H1 (cell line): ENCODE measurements at regions not wholly inside any gene's neighbourhood (a gene's known extent, or its start where the extent isn't known, plus 50 kb on each side); places are given as distances from the start of the nearest gene placed in this dataset.

ENCODE experiments used
- CTCF ChIA-PET: fragments of 300-600 bp; sonication (Branson Sonifier 250); formaldehyde crosslinking; loops from one replicate; lab custom pipeline; 2021; ENCODE audit not compliant: partially characterized antibody; lab: Charles Lee
- POLR2A ChIA-PET: fragments of 300-600 bp; sonication (Branson Sonifier 250); formaldehyde crosslinking; loops from one replicate; lab custom pipeline; 2021; ENCODE audit warnings: inconsistent platforms; ENCODE audit not compliant: partially characterized antibody; lab: Charles Lee
- DNase-seq, 2 experiments: peaks; one replicate each; pipeline versions ENCODE4 v3.0.0 to v3.0.0-alpha.2; 2010 to 2022; ENCODE audit warnings: low spot score in 2 of 2, low read depth in 1 of 2, mixed read lengths in 1 of 2
- FAIRE-seq: peaks from 2 replicates; lab custom pipeline; 2011; peaks lifted over from hg19 to GRCh38; lab: Jason Lieb, UNC
- H2AFZ ChIP-seq: 2 replicates; pipeline ENCODE4 v1.8.1; 2012; ENCODE audit warnings: low read length, inconsistent platforms
- H2AK5ac ChIP-seq: 2 replicates; pipeline ENCODE4 v1.6.1; 2013; ENCODE audit warnings: low read depth, low read length
- H2BK120ac ChIP-seq: replicated peaks from 2 replicates; pipeline ENCODE3; 2013; ENCODE audit warnings: low read depth, low read length, inconsistent platforms
- H2BK12ac ChIP-seq: 2 replicates; pipeline ENCODE4 v1.6.1; 2013; ENCODE audit warnings: low read depth, low read length
- H2BK15ac ChIP-seq: 2 replicates; pipeline ENCODE4 v1.6.1; 2013; ENCODE audit warnings: low read length
- H2BK20ac ChIP-seq: 2 replicates; pipeline ENCODE4 v1.6.1; 2013; ENCODE audit warnings: low read length
- H2BK5ac ChIP-seq: 2 replicates; pipeline ENCODE4 v1.6.1; 2013; ENCODE audit warnings: low read depth, low read length
- H3K14ac ChIP-seq: 2 replicates; pipeline ENCODE4 v1.6.1; 2013; ENCODE audit warnings: inconsistent platforms; ENCODE audit not compliant: insufficient read length
- H3K18ac ChIP-seq: 2 replicates; pipeline ENCODE4 v1.6.1; 2013; ENCODE audit warnings: low read length; ENCODE audit errors: extremely low read depth
- H3K23ac ChIP-seq: 2 replicates; pipeline ENCODE4 v1.6.1; 2013; ENCODE audit warnings: inconsistent platforms; ENCODE audit not compliant: insufficient read length
- H3K23me2 ChIP-seq: 2 replicates; pipeline ENCODE4 v1.6.1; 2013; ENCODE audit warnings: low read depth, low read length
- H3K27ac ChIP-seq: 2 replicates; pipeline ENCODE4 v1.6.1; 2011; ENCODE audit warnings: low read depth, low read length, inconsistent platforms
- H3K27me3 ChIP-seq, 4 experiments: replicated peaks in 1 of 4; 1 replicate in 1 of 4; 2 replicates in 3 of 4; pipeline versions ENCODE4 v1.6.1 to v1.8.1; 2011 to 2013; ENCODE audit warnings: low read length in 3 of 4, mild to moderate bottlenecking in 3 of 4, inconsistent platforms in 2 of 4, mixed read lengths in 2 of 4, moderate library complexity in 1 of 4; ENCODE audit not compliant: control insufficient read depth in 3 of 4, insufficient read depth in 3 of 4; ENCODE audit errors: extremely low read depth in 1 of 4
- H3K36me3 ChIP-seq, 4 experiments: 2 replicates each; pipeline versions ENCODE4 v1.6.1 to v1.8.1; 2011 to 2013; ENCODE audit warnings: mild to moderate bottlenecking in 4 of 4, low read length in 3 of 4, moderate library complexity in 2 of 4, control low read depth in 1 of 4, inconsistent platforms in 1 of 4; ENCODE audit not compliant: insufficient read depth in 4 of 4, control insufficient read depth in 2 of 4
- H3K4ac ChIP-seq: replicated peaks from 2 replicates; pipeline ENCODE3; 2013; ENCODE audit warnings: low read length, low read depth, mixed read lengths, inconsistent platforms; ENCODE audit not compliant: insufficient read length
- H3K4me1 ChIP-seq, 4 experiments: replicated peaks in 1 of 4; 1 replicate in 1 of 4; 2 replicates in 3 of 4; pipeline versions ENCODE4 v1.6.1 to v1.8.1; 2011 to 2013; ENCODE audit warnings: low read length in 3 of 4, inconsistent platforms in 2 of 4, mixed read lengths in 1 of 4; ENCODE audit not compliant: insufficient read depth in 4 of 4, control insufficient read depth in 3 of 4
- H3K4me2 ChIP-seq, 2 experiments: 2 replicates each; pipeline versions ENCODE4 v1.6.1 to v1.8.1; 2011 to 2013; ENCODE audit warnings: low read depth in 2 of 2, low read length in 2 of 2, control low read depth in 1 of 2, inconsistent platforms in 1 of 2, mild to moderate bottlenecking in 1 of 2; ENCODE audit not compliant: insufficient read depth in 1 of 2
- H3K4me3 ChIP-seq, 4 experiments: fragments of 200-600, 300-600 bp in 1 of 4; sonication (generic), shearing (Covaris generic), sonication (Bioruptor Twin) in 1 of 4; 2 replicates each; pipeline versions ENCODE4 v1.5.1 to v1.8.1; 2011 to 2016; ENCODE audit warnings: low read length in 4 of 4, low read depth in 3 of 4, control low read depth in 2 of 4, inconsistent platforms in 2 of 4, mild to moderate bottlenecking in 2 of 4, mixed read lengths in 1 of 4, moderate library complexity in 1 of 4; ENCODE audit not compliant: insufficient read depth in 2 of 4; ENCODE audit errors: extremely low read depth in 1 of 4
- H3K56ac ChIP-seq: replicated peaks from 2 replicates; pipeline ENCODE3; 2013; ENCODE audit warnings: low read depth, mild to moderate bottlenecking, mixed read lengths, low read length, inconsistent platforms; ENCODE audit not compliant: insufficient read length
- H3K79me1 ChIP-seq: 2 replicates; pipeline ENCODE4 v1.6.1; 2013; ENCODE audit warnings: low read depth, low read length, control low read depth
- H3K79me2 ChIP-seq, 2 experiments: 2 replicates each; pipeline versions ENCODE4 v1.6.1 to v1.8.1; 2012 to 2013; ENCODE audit warnings: low read length in 2 of 2, mild to moderate bottlenecking in 2 of 2, inconsistent platforms in 1 of 2; ENCODE audit not compliant: insufficient read depth in 2 of 2, control insufficient read depth in 1 of 2
- H3K9ac ChIP-seq, 4 experiments: replicated peaks in 1 of 4; 1 replicate in 1 of 4; 2 replicates in 3 of 4; pipeline versions ENCODE4 v1.6.1 to v1.8.1; 2011 to 2013; ENCODE audit warnings: low read depth in 3 of 4, low read length in 3 of 4, control low read depth in 2 of 4, mild to moderate bottlenecking in 2 of 4, moderate library complexity in 2 of 4, inconsistent platforms in 1 of 4; ENCODE audit errors: extremely low read depth in 1 of 4
- H3K9me3 ChIP-seq, 2 experiments: 2 replicates each; pipeline versions ENCODE4 v1.6.1 to v1.8.1; 2012 to 2013; ENCODE audit warnings: mild to moderate bottlenecking in 2 of 2, moderate library complexity in 2 of 2, control low read depth in 1 of 2, inconsistent platforms in 1 of 2, low read depth in 1 of 2, low read length in 1 of 2, mixed read lengths in 1 of 2; ENCODE audit not compliant: insufficient read depth in 2 of 2
- H4K20me1 ChIP-seq, 2 experiments: replicated peaks in 1 of 2; 2 replicates each; pipeline versions ENCODE3 to v1.8.1; 2011 to 2013; ENCODE audit warnings: inconsistent platforms in 2 of 2, low read length in 2 of 2, mild to moderate bottlenecking in 1 of 2; ENCODE audit not compliant: insufficient read depth in 2 of 2, control insufficient read depth in 1 of 2
- H4K5ac ChIP-seq: 2 replicates; pipeline ENCODE4 v1.6.1; 2013; ENCODE audit warnings: low read length, low read depth, mixed read lengths, inconsistent platforms; ENCODE audit not compliant: insufficient read length
- H4K8ac ChIP-seq: 2 replicates; pipeline ENCODE4 v1.8.0; 2013; ENCODE audit warnings: mild to moderate bottlenecking, moderate library complexity, low read length, inconsistent platforms; ENCODE audit not compliant: insufficient read depth; ENCODE audit errors: extremely low read depth
- H4K91ac ChIP-seq: replicated peaks from 2 replicates; pipeline ENCODE3; 2013; ENCODE audit warnings: low read length, mixed read lengths, inconsistent platforms; ENCODE audit not compliant: insufficient read length
- BCL11A ChIP-seq, 2 experiments: IDR thresholded peaks; one replicate each; pipeline ENCODE4 v1.6.1; 2011; ENCODE audit warnings: low read depth in 2 of 2, low read length in 2 of 2, mild to moderate bottlenecking in 2 of 2
- CHD1 ChIP-seq: IDR thresholded peaks from 2 replicates; pipeline ENCODE4 v1.6.1; 2012; ENCODE audit warnings: low read depth, low read length, improper control_type of control experiment
- CTCF ChIP-seq, 3 experiments: IDR thresholded peaks; 1 replicate in 2 of 3; 2 replicates in 1 of 3; pipeline versions ENCODE4 v1.5.1 to v1.6.1; 2011; ENCODE audit warnings: low read length in 3 of 3, mild to moderate bottlenecking in 3 of 3, inconsistent platforms in 2 of 3, low read depth in 1 of 3, moderate library complexity in 1 of 3; ENCODE audit not compliant: insufficient read depth in 1 of 3; ENCODE audit errors: control extremely low read depth in 1 of 3
- EGR1 ChIP-seq: IDR thresholded peaks from 2 replicates; pipeline ENCODE4 v1.6.1; 2011; ENCODE audit warnings: low read depth, low read length, borderline replicate concordance
- NANOG ChIP-seq: IDR thresholded peaks from 2 replicates; pipeline ENCODE4 v1.6.1; 2011; ENCODE audit warnings: low read length, low read depth, mild to moderate bottlenecking, inconsistent platforms; ENCODE audit not compliant: insufficient read depth, poor library complexity, severe bottlenecking
- POLR2AphosphoS5 ChIP-seq: IDR thresholded peaks from 2 replicates; pipeline ENCODE4 v1.6.1; 2011; ENCODE audit warnings: low read depth, low read length
- TAF1 ChIP-seq: IDR thresholded peaks from 2 replicates; pipeline ENCODE4 v1.6.1; 2011; ENCODE audit warnings: mild to moderate bottlenecking, low read depth, low read length
- TAF7 ChIP-seq: optimal IDR thresholded peaks from 2 replicates; pipeline ENCODE3; 2011; ENCODE audit warnings: low read depth, mild to moderate bottlenecking, inconsistent platforms, low read length, moderate library complexity, borderline replicate concordance
- TBP ChIP-seq: IDR thresholded peaks from 2 replicates; pipeline ENCODE4 v1.6.1; 2011; ENCODE audit warnings: low read depth, low read length, improper control_type of control experiment
- WGBS, 2 experiments: shearing (Covaris generic) in 1 of 2; methylation state at CpG; one replicate each; pipeline versions ENCODE4 v1.1.6 to v1.1.7; 2013 to 2015; ENCODE audit warnings: low lambda C conversion rate in 2 of 2, mixed read lengths in 2 of 2, inconsistent platforms in 1 of 2, low coverage in 1 of 2, missing lambda C conversion rate in 1 of 2; ENCODE audit not compliant: insufficient replicate concordance in 2 of 2, insufficient coverage in 1 of 2, insufficient read length in 1 of 2; ENCODE audit errors: extremely low coverage in 1 of 2, missing lambda C conversion rate in 1 of 2; 5-methylcytosine and 5-hydroxymethylcytosine counted together

DNA sequence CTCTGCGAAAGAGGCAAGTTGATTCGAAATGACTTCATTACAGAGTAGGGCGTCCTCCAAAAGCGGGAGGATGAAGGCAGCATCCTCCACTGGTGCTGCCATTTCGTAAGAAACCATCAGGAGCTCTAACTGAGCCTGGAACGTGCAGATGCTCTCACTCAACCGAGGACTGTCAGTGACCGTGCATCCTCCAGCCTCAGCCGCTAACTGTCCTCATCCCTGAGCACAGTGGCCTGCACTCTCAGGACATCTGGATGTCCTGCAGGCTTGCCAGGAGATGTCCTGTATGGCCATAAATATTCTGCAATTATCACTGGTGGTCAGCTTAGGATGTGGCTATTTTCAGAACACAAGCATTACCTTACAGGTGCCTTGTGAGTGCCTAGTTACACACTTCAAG lies 107.1 kb upstream of the ADRA2C start:
- Histone ChIP-seq H3K23ac (no peak overlapping the region), H3K18ac (no peak overlapping the region), H3K4ac (no peak overlapping the region), H3K9me3 (no peaks in the 10 kb centered on the region), H3K23me2 (peaks cover 8% of the 10 kb centered on the region; the same call in 1 of the 2 replicates), H2BK120ac (no peak overlapping the region), H3K27me3 (peaks cover 0 to 5% (median 0%) of the 10 kb centered on the region in 4 experiments; a peak in 1 of 7 replicates), H3K14ac (no peak overlapping the region), H2AFZ (no peak overlapping the region), H3K27ac (no peak overlapping the region), H2BK20ac (peak overlapping the region; percentile 34; the same call in 1 of the 2 replicates), H2AK5ac (no peak overlapping the region), H4K8ac (no peak overlapping the region), H3K56ac (no peak overlapping the region), H3K4me1 (peaks cover 0 to 6% (median 5%) of the 10 kb centered on the region in 4 experiments; a peak in 4 of 7 replicates), H3K4me2 (no peak overlapping the region), H4K5ac (no peak overlapping the region), H3K9ac (no peak overlapping the region), H3K4me3 (no peak overlapping the region), H3K36me3 (no peaks in the 10 kb centered on the region), H2BK5ac (no peak overlapping the region), H3K79me2 (no peaks in the 10 kb centered on the region), H4K20me1 (peaks cover 0 to 4% of the 10 kb centered on the region in 2 experiments), H2BK15ac (no peak overlapping the region), H3K79me1 (no peaks in the 10 kb centered on the region), H2BK12ac (no peak overlapping the region), H4K91ac (no peak overlapping the region)
- WGBS, 2 experiments: 96% methylated on average over 9 of the region's 9 CpGs; no CpG with 5 or more reads in 1 of the 2 experiments
- POLR2A ChIA-PET: no interaction called here
- no peak for FAIRE-seq
- no peak for TF ChIP-seq TAF1
- no peak for TF ChIP-seq TBP
- no peak for TF ChIP-seq TAF7
- TF ChIP-seq CHD1: no peak
- TF ChIP-seq POLR2AphosphoS5: no peak
- TF ChIP-seq EGR1: no peak
- no peak for TF ChIP-seq CTCF (IDR thresholded peaks at IDR 0.05; ENCODE audit: control extremely low read depth in 1 of 3, insufficient read depth in 1 of 3, low read depth in 1 of 3, low read length in 3 of 3)
- TF ChIP-seq BCL11A (IDR thresholded peaks at IDR 0.05; ENCODE audit: low read depth in 2 of 2, low read length in 2 of 2): no peak
- TF ChIP-seq NANOG: no peak
- CTCF ChIA-PET: interaction anchor here (0.5 to 1.5 kb wide), 3 partner anchors 24 to 144 kb away, joined by 3 to 4 read pairs (median 3); no protein-coding TSS in a partner anchor
- DNase-seq: no peak
